HL-60 (cell line): ENCODE measurements at regions not wholly inside any gene's neighbourhood (a gene's known extent, or its start where the extent isn't known, plus 50 kb on each side); places are given as distances from the start of the nearest gene placed in this dataset.

Experiments used
- CTCF ChIP-seq: IDR thresholded peaks from one replicate; pipeline ENCODE4 v1.5.1; 2011; ENCODE audit warnings: low read length, control low read depth, inconsistent platforms; ENCODE audit not compliant: insufficient read depth
- GABPA ChIP-seq: IDR thresholded peaks from 2 replicates; pipeline ENCODE4 v1.6.1; 2012; ENCODE audit warnings: low read depth
- POLR2AphosphoS5 ChIP-seq: IDR thresholded peaks from 2 replicates; pipeline ENCODE4 v1.6.1; 2012; ENCODE audit warnings: low read depth

DNA sequence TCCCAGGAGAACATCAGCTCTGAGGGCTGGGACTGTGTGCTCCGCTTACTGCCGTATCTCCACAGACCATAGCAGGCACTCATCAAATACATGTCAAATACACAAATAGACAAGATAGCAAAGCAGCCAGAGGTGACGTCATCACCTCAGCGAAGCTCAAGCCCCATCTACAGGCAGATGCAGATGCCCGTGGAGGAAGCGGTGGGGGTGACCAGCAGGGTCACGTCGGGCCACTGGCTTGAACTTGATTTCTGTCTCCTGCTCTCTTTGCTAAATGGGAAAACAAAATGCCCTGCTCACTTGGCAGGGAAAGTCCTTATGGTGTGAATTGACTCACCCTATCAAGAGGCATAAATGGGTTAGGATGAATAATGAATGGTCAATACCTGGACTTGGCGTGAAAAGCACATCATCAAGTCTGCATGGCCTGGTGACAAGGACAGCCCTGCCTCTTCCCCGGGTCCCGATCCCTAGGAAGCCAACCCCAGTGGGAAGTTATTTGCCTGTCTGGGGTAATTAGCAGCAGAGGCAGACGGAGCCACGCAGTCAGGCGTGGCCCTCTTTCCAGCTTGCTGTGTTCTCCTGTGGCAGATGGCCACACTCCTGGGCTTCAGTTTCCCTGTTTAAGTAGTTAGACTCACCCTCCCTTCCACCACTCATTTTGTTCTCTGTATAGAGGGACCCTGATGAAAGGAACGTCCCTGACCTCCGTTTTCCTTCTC lies 536.0 kb downstream of the NPHP4 start:
- no peak for TF ChIP-seq CTCF
- no peak for TF ChIP-seq GABPA
- no peak for TF ChIP-seq POLR2AphosphoS5
